Germinal center (tissue), 1 donor: ENCODE measurements at regions not wholly inside any gene's neighbourhood (a gene's known extent, or its start where the extent isn't known, plus 50 kb on each side); places are given as distances from the start of the nearest gene placed in this dataset.

Source experiments
- DNase-seq: peaks from one replicate; pipeline ENCODE4 v3.0.0; 2012; ENCODE audit warnings: mixed read lengths, low spot score

DNA sequence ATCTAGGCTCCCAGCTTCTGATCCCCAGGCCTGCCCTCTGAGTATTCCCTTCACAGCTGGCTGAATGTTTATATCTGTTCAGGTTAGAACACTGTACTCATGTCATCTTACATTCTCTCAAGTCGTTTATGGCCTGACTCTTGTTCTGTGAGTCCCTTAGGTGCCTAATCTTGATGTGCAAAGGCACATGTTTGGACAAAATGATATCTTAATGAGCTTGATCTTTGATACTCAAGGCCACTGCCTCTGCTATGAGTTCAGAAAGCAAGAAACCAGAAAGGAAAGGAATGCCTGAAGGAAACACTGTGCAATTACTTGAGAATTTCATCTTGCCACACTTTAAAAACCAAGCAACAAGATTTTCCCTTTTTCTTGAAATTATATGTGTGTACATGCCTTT lies 391.8 kb upstream of the ZNF608 start:
- no peak for DNase-seq

DNA sequence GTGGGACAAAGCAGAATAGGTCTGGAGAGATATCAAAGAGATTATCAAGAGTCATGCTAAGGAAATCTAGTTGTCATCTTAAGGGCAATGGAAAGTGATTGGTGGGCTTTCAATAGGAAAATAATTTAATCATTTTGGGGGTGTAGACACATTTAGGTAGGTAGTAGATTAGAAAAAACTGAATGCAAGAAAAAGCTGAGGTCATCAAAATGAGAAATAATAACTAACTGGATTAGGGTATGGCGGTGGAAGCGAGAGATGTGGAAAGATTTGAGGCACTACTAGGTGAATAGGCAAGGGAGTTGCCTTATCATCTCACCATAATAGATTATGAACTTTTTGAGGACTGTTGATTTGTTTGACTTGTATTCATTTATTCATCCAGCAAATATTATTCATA lies 393.2 kb upstream of the ZNF608 start:
- no peak for DNase-seq

DNA sequence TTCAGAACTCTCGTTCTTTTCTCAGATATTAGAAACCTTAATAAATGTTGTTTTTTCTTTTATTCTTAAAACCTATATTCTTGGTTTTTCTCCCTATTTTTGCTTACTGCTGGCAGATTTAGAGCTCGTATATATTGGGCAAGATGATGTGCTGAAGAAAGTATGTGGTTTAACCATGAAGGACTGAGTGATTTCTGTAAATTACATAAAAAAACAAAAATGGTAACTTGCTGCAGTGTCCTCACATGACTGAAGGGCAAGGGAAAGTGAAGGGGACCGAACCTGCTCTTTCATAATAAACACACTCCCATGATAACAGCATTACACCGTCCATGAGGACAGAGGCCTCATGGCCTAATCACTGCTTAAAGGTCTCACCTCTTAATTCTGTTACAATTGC lies 393.8 kb upstream of the ZNF608 start:
- DNase-seq, result no peak

DNA sequence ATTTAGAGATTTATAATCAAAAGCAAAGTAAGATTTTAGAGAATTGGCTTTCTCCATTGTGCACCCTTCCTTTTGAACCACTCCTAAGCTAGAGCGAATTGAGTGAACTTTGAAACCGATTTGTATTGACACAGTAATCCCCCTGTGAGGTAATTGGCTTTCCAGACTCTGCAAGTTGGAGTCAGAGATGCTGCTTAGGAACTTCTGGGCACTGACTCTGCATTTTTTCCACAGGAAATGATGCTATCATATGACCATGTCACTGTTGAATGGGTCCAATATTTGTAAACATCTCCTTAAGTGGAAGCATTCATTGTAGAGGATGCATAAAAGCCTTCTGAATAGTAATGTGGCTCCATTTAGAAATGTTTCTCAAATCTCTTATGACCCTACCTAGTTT lies 394.4 kb upstream of the ZNF608 start:
- no peak for DNase-seq

DNA sequence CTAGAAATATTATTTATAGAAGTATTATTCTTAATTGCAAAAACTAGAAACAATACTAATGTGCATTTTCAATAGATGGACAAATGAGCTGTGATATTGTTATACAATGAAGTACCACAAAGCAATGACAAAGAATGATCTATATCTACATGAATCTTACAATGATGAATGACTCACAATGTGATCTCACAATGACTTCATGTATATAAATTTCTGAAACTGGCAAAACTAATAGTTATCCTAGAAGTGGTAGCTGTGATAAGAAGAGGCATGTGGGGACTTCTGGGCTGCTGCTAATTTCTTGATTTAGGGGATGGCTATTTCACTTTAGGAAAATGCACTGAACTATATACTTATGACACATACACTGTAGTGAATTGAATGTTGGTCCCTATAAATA lies 396.0 kb upstream of the ZNF608 start:
- DNase-seq, result no peak

DNA sequence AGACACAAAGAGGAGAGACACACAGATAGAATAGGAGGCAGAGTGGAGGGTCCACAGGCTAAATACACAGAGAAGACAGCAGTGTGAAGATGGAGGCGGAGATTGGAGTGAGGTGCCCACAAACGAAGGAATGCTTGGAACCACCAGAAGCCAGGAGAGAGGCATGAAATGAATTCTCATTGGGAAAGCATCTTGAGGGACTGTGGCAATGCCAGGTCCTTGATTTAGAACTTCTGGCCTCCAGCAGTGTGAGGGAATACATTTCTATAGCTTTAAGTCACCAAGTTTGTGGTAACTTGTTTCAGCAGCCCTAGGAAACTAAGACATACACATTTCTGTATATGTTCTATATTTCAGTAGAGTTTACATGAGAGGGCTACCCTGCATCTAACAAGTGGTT lies 396.6 kb upstream of the ZNF608 start:
- DNase-seq, result no peak

DNA sequence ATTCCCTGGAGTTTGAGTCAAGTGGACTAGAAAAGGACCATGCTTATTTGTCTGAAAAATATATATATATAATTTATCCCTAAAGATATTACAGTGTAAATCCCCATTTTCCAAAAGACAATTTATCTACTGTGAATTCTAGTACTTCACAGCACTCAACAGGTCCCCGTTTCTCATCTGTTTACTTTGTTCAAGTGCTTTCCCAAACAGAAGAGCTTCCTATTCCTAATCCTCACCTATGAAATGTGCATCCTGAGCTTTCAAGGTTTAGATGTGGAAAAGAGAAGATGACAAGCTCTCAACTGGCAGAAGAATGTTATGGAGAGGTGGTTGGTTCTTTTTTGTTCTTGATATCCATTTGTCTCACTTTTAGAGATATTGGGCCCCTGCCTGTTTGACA lies 401.6 kb upstream of the ZNF608 start:
- no peak for DNase-seq

DNA sequence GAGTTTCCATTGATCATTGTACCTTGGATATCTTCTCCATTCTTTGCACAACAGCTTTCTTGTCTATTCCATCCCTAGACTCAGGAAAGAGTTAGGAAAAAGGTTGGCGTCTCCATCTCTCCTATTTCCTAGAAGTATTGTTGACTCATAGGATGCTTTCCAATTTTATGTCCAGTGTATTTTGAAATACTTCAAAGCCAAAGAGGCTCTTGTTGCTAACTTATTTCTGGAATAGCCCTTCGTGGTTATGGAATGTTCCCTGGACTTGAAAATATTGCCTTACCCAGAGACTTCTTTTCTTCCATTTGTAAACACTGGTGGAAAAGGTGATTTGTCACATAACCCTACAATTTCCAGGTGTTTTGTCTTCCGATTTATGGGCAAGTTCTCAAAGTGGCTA lies 402.3 kb upstream of the ZNF608 start:
- DNase-seq, result no peak

DNA sequence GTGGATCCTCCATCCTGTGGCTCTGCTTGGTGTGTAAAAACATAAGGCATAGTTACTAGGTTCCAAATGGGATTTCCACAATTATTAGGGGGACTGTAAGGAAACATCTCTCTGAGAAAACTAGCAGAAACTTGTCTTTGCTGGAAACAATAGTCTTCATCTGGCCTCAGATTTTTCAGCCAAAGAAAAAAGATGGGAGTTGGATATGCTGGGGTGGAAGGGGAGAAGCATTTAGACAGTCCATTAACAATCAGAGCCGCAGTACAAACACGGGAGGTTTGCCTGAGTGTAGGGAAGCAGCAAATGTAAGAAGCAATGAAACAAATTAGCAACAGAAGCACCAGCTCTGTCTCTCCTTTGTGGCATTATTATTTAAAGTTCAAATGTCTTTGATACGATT lies 402.7 kb upstream of the ZNF608 start:
- no peak for DNase-seq

DNA sequence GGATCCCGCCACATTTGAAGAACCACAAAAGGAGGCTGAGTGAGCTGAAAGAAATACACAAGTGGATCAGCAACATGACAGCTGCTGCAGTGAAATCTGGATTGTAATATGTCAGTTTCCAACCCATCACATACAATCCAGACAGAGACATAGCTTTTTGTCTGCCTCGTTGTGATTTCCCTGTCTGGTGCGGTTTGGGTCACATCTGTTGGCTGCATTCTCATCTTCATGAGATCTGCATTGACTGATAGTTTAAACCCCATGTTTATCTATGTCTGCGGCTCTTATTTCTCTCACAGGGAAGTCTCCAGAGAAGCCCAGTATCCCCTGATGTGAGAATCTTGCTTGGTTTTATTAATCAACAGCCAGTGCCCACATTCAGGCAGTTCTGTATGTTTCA lies 403.1 kb upstream of the ZNF608 start:
- DNase-seq, result no peak

DNA sequence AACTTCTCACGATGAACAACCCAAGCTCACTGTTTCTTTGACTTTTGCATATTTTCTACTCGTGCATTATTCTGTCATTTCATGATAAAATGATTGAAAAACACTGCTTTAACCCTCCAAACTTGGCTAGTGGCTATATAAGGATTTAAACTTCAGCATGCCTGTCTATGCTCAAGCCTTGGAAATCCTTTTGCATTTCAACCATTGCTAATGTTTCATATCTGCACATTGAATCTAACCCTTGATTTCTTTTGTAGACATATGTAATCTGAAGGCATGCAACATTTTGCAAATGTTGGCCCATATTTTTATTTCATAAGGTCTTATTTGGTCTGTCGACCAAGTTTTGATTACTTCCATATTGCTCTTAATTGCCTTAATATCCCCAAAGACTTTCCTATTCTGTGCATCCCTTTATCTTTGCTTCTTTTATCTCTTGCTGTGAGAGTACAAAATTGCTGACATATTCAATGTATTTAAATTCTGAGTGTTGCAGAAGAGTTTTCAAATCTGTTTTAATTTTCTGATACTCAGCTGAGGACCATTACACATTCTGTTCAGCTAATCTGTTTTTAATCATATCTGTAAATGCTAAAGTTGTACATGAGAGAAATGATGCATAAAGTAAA lies 403.7 kb upstream of the ZNF608 start:
- no peak for DNase-seq

DNA sequence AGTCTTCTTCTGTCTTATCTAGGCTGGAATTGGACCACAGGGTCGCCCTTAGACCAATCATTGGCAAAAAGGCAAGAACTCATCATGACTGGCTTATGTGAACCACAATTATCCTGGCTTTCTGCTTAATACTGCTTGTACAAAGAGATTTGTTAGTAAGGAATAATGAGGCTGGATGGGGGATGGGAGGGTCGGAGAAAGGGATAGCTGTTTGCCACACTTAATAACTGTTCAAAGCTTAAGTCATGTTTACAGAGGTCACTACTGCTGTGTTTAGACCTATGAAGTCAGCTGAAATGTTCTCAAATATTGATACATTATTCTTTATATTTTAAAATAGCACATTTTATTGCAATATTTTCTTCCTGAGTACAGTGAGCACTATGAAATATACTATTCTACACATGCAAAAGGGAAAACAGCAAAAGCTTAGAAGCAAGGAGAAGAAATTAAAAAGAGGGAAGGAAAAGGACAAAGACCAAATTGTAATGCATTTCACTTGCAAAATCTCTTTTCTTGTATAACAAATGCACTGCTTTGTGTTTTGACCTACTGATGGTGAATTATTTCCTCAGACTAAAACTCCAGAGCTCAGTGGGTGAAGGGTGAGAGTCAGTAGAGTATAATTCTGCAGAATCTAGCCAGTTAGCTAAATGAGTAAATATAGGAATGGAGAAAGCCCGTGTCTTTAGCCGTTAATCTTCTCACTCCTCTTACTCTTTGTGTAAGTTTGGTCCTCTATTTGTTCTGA lies 404.9 kb upstream of the ZNF608 start:
- DNase-seq, result no peak

DNA sequence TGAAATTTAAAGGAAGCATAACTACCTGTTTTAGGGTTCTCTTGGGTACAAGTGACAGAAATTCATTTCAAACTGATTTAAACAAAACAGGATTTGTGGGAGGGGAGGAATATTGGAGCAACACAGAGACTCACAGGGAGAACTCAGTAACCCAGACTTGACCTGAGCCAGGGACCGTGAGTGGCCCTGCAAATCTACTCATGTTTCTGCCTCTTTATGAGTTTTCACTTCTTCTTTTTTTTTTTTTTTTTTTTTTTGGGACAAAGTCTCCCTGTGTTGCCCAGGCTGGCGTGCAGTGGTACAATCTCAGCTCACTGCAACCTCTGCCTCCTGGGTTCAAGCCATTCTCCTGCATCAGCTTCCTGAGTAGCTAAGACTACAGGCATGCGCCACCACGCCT lies 405.6 kb upstream of the ZNF608 start:
- no peak for DNase-seq

DNA sequence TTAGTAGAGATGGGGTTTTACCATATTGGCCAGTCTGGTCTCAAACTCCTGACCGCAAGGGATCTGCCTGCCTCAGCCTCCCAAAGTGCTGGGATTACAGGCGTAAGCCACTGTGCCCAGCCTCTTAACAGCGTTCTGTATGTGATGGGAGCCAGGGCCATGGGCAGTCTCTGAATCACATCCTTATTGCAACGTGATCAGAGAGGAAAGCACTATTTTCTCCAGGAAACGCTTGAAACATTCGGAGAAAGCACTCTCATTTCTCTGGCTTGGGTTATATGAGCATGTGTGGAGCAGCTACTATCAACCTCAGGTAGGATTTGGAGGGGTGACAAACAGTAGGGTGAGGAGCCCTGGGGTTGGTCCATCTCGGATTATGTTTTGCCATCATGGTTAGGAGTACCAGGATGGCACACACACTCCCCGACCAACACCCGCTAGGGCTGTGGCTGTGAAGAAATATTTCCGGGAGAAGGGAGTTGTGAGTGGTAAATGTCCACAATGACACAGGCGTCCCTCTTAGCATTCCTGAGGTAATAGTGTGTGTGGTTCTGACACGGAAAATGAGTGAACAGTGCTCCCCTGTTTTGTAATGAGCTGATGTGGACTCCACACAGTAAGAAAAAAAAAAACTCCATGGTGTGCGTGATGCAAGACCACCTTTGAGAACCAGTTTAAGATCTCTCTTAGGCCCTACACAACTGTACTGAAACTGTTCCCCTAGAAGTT lies 406.2 kb upstream of the ZNF608 start:
- no peak for DNase-seq

DNA sequence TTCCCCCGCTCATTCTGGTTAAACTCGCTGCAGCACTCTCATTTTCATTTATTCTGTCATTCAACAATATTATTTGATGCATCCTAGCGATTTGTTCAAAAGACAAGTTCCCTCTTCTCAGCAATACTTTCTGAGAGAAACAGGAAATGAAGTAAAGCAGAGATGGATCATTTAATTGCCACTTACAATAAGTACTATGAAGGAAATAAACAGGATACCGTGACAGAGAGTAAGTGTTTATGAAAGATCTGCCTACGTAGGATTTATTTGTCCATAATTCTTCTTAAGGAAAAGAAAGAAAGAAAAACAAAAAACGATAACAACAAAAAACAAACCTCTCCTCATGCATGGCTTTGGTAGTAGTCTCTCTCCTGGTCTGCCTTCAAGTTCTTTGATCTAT lies 406.8 kb upstream of the ZNF608 start:
- no peak for DNase-seq

DNA sequence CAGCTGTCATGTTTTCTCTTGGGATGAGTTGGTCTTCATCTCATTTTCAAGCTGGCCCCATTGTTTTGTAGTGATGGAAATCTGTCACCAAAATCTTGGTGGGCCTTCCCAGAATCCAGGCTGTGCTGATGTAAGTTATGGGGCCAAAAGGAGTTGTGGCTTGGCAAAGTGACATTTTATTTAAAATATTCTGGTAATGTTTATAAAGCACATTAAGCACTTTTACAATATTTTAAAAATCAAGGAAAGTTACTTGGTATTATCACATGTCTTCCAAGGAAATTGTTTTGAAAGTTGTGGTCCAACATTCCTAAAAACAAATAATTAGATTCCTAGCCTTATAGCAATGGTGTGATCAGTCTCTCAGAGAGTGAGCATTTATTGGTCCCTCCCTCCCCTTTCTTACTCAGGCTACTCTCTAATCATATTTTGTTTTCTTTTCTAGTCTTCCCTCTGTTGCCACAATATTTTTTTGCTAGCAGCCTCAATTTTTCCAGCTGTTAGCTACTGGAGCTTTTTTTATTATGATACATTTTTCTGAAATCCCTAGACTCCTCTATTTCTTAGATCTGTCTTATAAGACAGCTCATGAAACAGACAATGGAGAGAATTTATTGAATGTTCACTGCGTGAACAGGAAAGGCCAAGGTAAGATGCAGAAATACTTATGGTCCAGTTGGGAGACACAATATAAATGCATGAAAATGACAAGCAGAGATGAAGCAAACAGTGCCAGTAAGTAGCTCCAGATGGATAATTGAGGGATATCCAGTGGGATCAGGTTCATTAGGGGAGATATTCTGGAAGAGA lies 408.1 kb upstream of the ZNF608 start:
- no peak for DNase-seq

DNA sequence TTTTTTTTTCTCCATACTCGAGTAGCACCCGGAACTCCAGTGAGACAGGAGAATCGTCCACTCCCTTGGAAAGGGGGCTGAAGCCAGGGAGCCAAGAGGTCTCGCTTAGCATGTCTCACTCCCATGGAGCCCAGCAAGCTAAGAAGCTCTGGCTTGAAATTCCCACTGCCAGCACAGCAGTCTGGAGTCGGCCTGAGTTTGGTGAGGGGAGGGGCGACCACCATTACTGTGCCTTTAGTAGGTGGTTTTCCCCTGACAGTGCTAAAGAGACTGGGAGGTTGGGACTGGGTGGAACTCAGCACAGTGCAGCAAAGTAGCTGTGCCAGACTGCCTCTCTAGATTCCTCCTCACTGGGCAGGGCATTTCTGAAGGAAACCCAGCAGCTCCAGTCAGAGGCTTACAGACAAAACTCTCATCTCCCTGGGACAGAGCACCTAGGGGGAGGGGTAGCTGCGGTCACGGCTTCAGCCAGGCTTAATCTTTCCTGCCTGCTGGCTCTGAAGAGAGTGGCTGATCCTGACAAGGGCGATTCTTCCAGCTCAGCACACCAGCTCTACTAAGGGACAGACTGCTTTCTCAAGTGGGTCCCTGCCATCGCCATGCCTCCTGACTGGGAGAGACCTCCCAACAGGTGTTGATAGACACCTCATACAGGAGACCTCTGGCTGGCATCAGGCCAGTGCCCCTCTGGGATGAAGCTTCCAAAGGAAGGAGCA lies 414.5 kb upstream of the ZNF608 start:
- DNase-seq, result no peak

DNA sequence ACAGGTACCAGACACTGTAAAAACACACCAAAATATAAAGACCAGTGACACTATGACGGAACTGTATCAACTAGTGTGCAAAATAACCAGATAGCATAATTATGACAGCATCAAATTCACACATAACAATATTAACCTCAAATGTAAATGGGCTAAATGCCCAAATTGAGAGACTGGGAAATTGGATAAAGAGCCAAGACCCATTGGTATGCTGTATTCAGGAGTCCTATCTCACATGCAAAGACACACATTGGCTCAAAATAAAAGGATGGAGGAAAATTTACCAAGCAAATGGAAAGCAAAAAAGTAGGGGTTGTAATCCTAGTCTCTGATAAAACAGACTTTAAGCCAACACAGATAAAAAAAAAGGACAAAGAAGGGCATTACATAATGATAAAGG lies 416.3 kb upstream of the ZNF608 start:
- no peak for DNase-seq

DNA sequence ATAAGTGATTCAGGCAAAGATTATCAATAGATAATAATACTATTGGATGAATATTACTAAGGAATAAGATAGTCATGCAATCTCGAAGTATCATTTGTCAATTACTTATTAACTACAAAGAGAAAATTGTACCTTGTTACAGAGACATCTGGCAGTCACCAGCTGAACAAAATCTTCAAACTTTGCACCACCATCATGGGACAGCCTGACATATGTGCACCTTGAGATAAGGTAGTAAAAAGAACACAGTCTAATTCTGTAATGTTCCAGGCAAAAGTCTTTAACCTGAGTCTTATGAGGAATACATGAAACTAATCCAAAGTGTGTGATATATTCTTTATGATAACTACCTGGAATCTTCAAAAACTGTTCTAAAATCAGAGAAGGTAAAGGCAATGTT lies 423.0 kb upstream of the ZNF608 start:
- DNase-seq, result no peak

DNA sequence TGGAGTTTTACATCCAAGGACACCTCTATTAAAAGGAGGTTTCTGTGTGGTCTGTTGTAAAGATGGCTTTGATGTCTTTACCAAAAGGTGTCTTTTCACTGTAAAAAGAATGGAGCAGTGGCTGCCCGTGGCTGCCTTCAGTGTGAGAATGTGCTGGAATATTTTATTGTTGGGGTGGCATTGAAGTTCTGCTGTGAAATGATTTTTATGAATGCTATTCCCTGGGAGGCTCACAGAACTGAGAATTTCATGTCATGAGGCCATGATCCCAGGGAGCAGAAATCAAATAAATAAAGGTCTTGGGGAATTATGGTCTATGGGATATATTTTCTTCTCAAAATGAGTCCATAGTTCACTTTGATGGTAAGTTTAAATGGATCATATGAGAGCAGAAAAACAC lies 425.2 kb upstream of the ZNF608 start:
- no peak for DNase-seq

DNA sequence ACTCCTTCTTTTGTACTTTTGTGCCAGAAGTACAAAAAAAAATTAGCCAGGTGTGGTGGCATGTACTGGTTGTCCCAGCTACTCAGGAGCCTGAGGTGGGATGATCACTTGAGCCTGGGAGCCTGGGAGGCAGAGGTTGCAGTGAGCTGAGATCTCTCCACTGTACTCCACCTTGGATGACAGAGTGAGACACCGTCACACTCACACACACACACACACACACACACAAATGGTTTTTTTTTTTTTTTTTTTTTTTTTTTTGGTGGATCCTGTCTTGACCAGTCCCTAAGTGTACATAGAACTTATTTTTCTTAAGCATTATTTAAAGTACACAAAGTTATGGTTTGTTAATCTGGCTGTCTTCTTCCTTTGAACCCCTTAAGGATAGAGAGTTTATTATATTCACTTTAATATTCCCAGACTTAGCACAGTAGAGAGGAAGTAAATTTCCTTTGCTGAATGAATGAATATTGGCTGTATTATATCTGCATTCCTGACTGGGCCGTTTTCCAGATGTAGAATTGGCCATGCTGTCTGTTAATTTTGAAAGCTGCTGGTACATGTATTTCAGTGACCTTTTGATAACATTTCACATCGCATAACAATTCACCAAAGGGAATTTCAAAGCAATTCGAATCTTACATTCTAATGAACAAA lies 429.0 kb upstream of the ZNF608 start:
- DNase-seq, result no peak
